ENCODE measurements at regions not wholly inside any gene's neighbourhood (a gene's known extent, or its start where the extent isn't known, plus 50 kb on each side); places are given as distances from the start of the nearest gene placed in this dataset.

GRCh38 chr22:49090061-49090852 lies 737.4 kb downstream of the BRD1 start:
- TF ChIP-seq, protein P1, sequence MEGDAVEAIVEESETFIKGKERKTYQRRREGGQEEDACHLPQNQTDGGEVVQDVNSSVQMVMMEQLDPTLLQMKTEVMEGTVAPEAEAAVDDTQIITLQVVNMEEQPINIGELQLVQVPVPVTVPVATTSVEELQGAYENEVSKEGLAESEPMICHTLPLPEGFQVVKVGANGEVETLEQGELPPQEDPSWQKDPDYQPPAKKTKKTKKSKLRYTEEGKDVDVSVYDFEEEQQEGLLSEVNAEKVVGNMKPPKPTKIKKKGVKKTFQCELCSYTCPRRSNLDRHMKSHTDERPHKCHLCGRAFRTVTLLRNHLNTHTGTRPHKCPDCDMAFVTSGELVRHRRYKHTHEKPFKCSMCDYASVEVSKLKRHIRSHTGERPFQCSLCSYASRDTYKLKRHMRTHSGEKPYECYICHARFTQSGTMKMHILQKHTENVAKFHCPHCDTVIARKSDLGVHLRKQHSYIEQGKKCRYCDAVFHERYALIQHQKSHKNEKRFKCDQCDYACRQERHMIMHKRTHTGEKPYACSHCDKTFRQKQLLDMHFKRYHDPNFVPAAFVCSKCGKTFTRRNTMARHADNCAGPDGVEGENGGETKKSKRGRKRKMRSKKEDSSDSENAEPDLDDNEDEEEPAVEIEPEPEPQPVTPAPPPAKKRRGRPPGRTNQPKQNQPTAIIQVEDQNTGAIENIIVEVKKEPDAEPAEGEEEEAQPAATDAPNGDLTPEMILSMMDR (IDR thresholded peaks at IDR 0.05; ENCODE audit: low read depth, low read length) = no peak
- TF ChIP-seq, protein P2, sequence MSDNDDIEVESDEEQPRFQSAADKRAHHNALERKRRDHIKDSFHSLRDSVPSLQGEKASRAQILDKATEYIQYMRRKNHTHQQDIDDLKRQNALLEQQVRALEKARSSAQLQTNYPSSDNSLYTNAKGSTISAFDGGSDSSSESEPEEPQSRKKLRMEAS (IDR thresholded peaks at IDR 0.05; ENCODE audit: low read depth, low read length) = no peak
- no peak for TF ChIP-seq POLR2A (IDR thresholded peaks at IDR 0.05; ENCODE audit: extremely low read depth, insufficient read length)
- no peak for TF ChIP-seq MYC (IDR thresholded peaks at IDR 0.05; ENCODE audit: low read depth, low read length)

All from NB4 (cell line).